SKM-1 (cell line): ENCODE measurements at regions not wholly inside any gene's neighbourhood (a gene's known extent, or its start where the extent isn't known, plus 50 kb on each side); places are given as distances from the start of the nearest gene placed in this dataset.
"Not testable (repeated sequence)": the region's sequence is repeated elsewhere in the genome, so short reads cannot be mapped to it uniquely, and the experiment has no call there.

Source experiments
- DNase-seq: peaks from one replicate; lab custom pipeline; 2025; ENCODE audit not compliant: unreplicated experiment; lab: John Stamatoyannopoulos, UW

DNA sequence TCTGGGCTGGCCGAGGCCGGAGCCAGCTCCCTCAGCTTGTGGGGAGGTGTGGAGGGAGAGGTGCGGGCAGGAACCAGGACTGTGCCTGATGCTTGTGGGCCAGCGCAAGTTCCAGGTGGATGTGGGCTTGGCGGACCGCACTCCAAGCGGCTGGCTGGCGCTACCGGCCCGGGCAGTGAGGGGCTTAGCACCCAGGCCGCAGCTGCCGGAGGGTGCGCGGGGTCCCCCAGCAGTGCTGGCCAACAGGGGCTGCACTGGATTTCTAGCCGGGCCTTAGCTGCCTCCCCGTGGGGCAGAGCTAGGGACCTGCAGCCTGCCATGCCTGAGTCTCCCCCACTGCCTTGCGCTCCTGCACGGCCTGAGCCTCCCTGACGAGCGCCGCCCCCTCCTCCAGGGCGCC, 242.8 kb downstream of the CCSER2 start:
- no peak for DNase-seq

GRCh38 chr10:84574102-84574501, 245.7 kb downstream of the CCSER2 start:
- no peak for DNase-seq

DNA sequence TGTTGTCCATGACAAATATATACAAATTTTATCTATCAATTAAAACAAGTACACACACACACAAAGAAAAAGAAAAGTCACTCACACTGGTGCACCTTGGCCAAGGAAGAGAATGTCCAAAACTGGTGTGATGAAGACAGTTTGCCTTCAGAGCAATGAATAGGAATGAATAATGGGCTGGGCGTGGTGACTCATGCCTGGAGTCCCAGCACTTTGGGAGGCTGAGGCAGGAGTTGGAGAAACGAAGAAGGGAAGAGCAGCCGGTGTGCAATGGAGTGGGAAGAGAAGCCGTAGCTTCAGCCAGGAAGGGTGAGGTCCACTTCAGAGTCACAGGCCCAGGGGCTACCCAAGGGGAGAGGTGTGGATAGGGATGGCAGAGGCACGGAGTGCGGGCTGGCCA, 253.6 kb downstream of the CCSER2 start:
- DNase-seq = no peak

DNA sequence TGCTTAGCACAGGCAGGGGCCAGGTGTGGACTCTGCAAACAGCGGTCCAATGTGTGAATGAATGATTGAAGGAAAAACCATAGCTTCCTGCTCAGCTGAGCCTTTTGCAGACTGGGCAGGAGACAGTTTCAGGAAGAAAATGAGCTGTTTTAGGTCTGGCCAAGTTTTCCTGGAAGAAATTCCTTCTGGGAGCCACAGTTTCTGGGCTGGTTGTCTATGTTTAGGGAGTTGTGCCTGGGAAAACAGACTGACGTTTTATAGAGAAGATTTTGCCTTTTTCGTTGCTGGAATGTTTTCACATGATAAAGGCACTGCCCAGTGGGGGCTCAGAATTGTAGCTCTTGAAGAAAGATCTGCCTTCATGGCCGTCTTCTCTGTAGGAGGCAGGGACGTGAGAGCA, 255.1 kb downstream of the CCSER2 start:
- DNase-seq = no peak

DNA sequence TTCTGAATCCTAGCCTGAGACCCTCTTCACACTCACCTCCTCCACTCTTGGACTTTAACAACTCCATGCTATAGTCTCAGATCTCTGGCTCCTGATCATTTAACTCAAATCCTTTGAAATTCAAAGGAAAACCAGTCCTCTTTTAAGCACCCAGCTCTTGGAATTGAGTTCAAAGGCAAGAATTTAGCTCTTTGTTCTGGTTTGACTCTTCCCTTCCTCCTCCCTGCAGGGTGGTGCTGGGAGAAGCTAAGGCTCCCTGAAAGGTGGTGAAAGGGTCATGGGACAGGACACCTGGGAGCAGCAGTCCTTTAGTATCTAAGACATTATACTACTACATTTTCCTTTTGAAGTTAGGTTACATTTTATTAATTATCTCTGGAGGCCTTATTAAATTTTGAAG, 259.4 kb downstream of the CCSER2 start:
- DNase-seq = no peak

DNA sequence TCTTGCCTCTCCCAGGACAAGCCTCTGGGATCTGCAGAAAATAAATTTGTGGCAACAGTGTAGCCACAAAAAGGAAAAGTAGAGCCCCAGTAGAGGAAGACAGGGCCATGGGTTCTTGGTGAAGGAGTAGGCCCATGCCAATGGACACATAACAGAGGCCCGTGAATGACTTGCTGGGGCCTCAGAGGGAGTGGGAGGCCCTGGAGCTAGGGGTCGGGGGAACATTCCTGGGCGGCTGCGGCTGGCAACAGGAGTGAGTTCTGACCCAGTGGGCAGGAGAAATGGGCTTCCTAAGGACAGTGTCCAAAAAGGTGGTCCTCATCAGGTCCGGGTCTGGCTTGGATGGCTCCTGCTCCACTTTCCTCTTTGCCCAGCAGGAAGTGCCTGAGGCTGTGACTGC, 260.0 kb downstream of the CCSER2 start:
- no peak for DNase-seq

DNA sequence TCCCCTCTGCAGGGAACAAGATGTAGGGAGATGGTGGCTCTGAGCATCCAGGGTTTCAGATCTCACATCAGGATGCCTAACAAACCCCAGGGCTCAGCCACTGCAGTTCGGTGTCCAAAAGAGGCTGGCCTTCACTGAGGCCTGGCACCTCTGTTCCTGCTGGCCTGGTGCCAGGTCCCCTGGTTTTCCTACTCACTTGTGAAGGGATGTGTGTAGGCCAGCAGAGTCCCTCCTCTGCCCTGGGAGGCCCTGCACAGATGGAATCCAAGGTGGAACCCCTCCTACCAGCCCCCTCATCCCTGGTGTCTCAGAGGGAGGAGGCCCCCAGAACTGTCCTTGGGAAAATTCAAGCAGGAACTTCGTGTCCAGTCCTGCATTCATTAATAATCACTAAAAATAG, 260.6 kb downstream of the CCSER2 start:
- DNase-seq = no peak

- DNase-seq = no peak
These were observed 261.3 kb downstream of the CCSER2 start for GRCh38 chr10:84589526-84590205.

DNA sequence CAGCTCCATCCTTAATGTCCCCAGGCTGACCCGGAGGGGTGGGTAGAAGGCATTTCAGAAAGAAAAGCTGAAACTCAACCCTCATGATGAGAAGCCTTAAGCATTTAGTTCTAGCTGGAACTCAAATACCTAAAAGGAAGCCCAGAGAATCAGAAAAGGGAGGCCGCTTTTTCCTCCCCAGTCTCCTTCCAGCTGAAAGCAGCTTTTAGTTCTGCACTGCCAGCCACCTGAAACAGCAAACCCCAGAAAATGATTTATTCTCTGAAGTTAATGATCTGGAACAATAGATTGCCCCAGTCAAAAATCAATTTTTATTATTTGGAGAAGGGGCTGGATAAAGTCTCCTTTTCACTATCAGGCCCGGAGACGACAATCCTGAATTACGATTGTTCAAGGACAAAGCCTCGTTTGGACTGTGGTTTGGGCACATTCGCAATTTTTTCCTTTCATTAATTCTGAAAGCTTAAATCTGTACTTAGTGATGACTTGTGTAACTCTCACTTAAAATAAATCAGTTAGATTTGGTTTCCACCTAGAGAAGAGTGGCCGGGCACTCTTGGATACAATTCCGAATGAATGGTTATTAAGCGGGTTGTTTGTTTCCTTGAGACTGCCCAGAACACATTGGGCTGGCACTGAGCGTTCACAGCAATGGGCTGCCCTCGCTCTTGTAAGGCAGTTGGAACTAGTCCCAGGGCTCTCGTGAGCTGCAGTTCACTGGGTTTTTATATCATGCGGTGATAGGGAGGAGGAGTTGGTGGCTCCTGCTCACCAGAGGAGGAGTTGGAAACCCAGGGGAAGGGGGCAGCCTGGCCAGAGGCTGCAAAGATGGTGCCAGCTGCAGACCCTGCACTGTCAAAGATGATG, 262.2 kb downstream of the CCSER2 start:
- no peak for DNase-seq

DNA sequence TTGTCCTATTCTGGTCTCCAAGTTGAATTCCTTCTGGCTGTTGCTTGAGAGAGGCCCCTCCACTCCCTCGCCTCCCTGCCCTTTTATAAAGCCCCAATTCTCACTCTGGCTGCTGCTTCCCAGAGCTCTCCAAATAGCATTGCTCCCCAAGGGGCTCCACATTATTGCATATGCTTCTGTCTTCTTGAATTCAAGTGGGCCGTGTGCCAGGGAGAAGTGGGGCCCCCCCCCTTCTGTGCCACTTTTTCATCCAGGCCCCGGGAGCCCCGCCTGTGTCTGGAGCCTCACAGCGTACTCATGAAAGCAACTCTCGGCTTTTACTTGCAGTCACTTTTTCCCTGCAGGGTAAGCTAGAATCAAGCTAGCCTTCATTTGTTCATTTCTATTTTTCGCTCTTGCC, 265.1 kb downstream of the CCSER2 start:
- no peak for DNase-seq

DNA sequence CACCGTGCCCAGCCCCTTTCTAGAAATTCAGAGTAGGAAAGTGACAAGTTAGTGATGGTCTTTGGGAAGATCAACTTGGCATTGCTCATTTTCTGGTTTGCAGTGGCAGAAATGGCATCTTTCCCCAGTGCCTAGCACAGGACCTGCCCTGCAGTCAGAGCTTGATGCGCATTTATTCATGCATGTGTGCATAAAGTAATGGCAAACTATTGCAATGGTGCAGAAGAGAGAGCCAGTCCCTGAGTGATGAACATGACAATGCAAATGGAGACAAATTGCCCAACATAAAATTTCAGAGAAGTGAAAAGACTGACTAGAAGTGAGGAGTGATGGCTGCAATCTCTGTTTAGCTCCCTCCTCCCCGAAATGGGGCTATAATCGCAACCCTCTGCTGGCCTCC, 268.2 kb downstream of the CCSER2 start:
- DNase-seq = no peak

DNA sequence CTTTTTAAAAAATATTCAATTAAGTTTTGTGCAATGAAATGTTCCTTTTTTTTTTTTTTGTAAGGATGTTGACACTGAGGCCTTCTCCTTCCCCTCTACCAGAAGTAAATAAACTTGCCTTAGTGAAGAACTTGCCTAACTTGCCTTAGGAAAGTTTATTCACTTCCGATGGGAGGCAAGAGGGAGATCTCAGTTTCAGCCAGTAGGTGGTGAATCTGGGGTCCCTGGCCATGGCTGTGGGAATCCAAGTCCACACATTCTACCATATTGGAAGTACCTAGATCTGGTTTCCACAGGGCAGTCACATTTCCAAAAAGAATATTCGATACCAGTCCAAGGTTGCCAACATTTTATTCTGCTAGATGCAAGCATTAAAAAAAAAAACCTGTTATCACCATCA, 270.9 kb downstream of the CCSER2 start:
- DNase-seq = no peak

- DNase-seq = no peak
These were observed 272.6 kb downstream of the CCSER2 start for GRCh38 chr10:84600947-84601346.

DNA sequence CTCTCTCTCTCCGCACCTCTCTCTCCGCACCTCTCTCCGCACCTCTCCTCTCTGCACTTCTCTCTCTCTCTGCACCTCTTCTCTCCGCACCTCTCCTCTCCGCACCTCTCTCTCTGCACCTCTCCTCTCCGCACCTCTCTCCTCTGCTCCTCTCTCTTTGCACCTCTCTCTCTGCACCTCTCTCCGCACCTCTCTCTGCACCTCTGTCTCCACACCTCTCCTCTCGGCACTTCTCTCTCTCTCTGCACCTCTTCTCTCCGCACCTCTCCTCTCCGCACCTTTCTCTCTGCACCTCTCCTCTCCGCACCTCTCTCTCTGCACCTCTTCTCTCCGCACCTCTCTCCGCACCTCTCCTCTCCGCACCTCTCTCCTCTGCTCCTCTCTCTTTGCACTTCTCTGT, 274.2 kb downstream of the CCSER2 start:
- DNase-seq = not testable (repeated sequence)

DNA sequence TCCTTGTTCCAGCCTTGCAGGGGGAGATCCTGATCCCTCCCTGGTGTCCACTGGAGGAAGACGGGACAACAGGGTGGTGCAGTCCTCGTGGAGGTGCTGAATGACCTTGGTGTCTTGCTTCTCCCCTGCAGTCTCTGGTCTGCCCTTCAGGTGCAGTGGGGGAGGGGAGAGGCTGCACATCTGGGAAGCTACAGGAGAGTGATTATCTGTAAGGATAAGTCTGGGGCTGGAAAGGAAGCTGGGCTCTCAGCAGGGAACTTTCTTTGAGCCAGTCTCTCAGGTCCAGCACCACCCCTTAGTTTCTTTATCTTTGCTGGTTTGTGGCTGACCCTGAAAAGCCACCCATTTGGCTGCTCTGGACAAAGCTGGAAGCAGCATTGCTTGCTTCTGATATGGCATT, 275.6 kb downstream of the CCSER2 start:
- no peak for DNase-seq

GRCh38 chr10:84605802-84606201, 277.4 kb downstream of the CCSER2 start:
- no peak for DNase-seq

DNA sequence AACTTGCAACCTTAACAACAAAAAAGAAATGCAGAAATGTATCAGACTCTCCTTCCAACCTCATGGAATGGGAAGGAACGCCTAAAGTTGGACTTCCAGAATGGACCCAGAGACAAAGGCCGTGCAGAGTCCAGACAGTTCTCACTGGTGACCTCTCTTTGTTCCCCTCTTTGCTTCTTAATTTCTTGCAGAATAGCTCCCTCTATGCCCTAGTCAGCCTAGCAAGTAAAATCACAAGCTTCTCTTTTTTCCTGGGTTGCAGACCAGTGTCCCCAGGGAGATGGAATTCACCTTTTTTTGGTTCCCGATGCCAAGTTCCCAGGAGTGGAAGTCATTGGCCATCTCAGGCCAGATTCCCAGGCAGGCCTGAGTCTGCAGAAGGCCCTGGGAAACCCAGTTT, 278.0 kb downstream of the CCSER2 start:
- no peak for DNase-seq

GRCh38 chr10:84607044-84607443, 278.7 kb downstream of the CCSER2 start:
- no peak for DNase-seq

GRCh38 chr10:84607523-84607922, 279.1 kb downstream of the CCSER2 start:
- no peak for DNase-seq

GRCh38 chr10:84608126-84608525, 279.7 kb downstream of the CCSER2 start:
- DNase-seq = no peak

DNA sequence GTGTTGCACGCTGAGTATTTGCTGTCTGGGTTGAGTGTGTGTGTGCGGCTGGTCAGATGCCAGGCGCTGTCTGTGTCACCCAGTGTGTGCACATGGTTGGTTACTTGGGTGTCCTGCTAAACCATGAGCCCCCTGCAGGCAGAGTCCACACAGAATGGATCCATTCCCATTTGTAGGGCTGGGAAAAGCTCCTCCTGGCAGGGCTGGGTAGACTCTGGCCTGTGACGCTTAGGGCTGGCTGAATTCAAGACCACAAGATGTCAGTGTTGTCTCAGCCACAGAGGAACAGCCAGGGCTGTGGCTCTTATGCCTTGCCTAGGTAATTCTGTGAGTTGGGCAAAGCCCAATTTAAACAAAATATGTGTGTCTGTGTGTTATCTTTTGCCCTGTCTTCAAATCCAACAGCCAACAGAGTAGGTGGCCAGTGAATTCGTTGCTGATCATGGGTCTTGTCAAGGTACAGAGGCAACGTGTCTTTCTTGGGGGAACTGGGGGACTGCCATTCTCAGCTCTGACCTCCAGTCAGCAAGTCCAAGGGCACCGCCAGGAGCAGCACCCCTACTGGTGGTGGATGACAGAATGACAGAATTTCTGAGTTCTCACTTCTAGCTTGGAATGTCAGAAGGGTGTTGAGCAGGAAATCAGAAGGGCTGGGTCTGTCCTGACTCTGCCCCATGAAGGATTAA, 285.1 kb downstream of the CCSER2 start:
- DNase-seq = no peak
